HEK293 (cell line): ENCODE measurements at regions not wholly inside any gene's neighbourhood (a gene's known extent, or its start where the extent isn't known, plus 50 kb on each side); places are given as distances from the start of the nearest gene placed in this dataset.

Experiments
- CTCF ChIA-PET: fragments of 350-600 bp; formaldehyde crosslinking; extraction: SDS; loops from one replicate; lab custom pipeline; 2021; ENCODE audit warnings: antibody characterized with exemption; lab: Yijun Ruan, JAX
- POLR2A ChIA-PET: fragments of 300-600 bp; formaldehyde crosslinking; extraction: SDS; loops from one replicate; lab custom pipeline; 2020; ENCODE audit warnings: antibody characterized with exemption, inconsistent platforms; lab: Yijun Ruan, JAX
- H3K27ac ChIP-seq: fragments of 200-500 bp; sonication (Bioruptor generic); 2 replicates; pipeline ENCODE4 v1.5.1; 2014; ENCODE audit warnings: low read depth, low read length, control low read depth, inconsistent platforms; ENCODE audit errors: extremely low read depth
- H3K36me3 ChIP-seq, 2 experiments: fragments of 200-500 bp in 1 of 2; sonication (Bioruptor generic) in 1 of 2; 1 replicate in 1 of 2; 2 replicates in 1 of 2; pipeline ENCODE4 v1.5.1; 2014 to 2017; ENCODE audit warnings: inconsistent platforms in 2 of 2, low read length in 2 of 2; ENCODE audit not compliant: control insufficient read depth in 2 of 2, insufficient read depth in 1 of 2
- H3K4me1 ChIP-seq: fragments of 200-500 bp; sonication (Bioruptor generic); 2 replicates; pipeline ENCODE4 v1.5.1; 2014; ENCODE audit warnings: mild to moderate bottlenecking, low read length, inconsistent platforms; ENCODE audit not compliant: control insufficient read depth, insufficient read depth
- H3K4me3 ChIP-seq: 2 replicates; pipeline ENCODE4 v1.5.1; 2011; ENCODE audit warnings: low read depth, mild to moderate bottlenecking, control low read depth, low read length, moderate library complexity
- H3K9me3 ChIP-seq: fragments of 200-500 bp; sonication (Bioruptor generic); 2 replicates; pipeline ENCODE4 v1.5.1; 2014; ENCODE audit warnings: low read depth, low read length, inconsistent platforms; ENCODE audit not compliant: control insufficient read depth, insufficient read depth
- MYNN ChIP-seq: fragments of 450-650 bp; formaldehyde crosslinking; IDR thresholded peaks from 2 replicates; pipeline ENCODE4 v1.5.1; 2016; ENCODE audit warnings: missing biosample characterization, missing genetic modification characterization, borderline replicate concordance
- SP3 ChIP-seq: fragments of 450-650 bp; formaldehyde crosslinking; IDR thresholded peaks from 2 replicates; pipeline ENCODE4 v1.5.1; 2016; ENCODE audit warnings: missing biosample characterization, missing genetic modification characterization
- TCF7L2 ChIP-seq: IDR thresholded peaks from 2 replicates; pipeline ENCODE4 v1.6.1; 2011; ENCODE audit warnings: low read depth, mild to moderate bottlenecking, inconsistent platforms, low read length, moderate library complexity, borderline replicate concordance
- ZBTB7A ChIP-seq: fragments of 450-650 bp; formaldehyde crosslinking; IDR thresholded peaks from 2 replicates; pipeline ENCODE4 v1.5.1; 2016; ENCODE audit warnings: low read depth, missing biosample characterization, missing genetic modification characterization
- ZNF157 ChIP-seq: fragments of 450-650 bp; formaldehyde crosslinking; IDR thresholded peaks from 2 replicates; pipeline ENCODE4 v1.5.1; 2016; ENCODE audit warnings: missing biosample characterization, missing genetic modification characterization
- ZNF174 ChIP-seq: fragments of 450-650 bp; formaldehyde crosslinking; IDR thresholded peaks from 2 replicates; pipeline ENCODE4 v1.5.0; 2017; ENCODE audit warnings: missing biosample characterization, mild to moderate bottlenecking, missing genetic modification characterization
- ZNF37A ChIP-seq: fragments of 450-650 bp; IDR thresholded peaks from 2 replicates; pipeline ENCODE4 v1.5.1; 2018; ENCODE audit warnings: missing biosample characterization, missing genetic modification characterization
- ZNF394 ChIP-seq: fragments of 450-650 bp; formaldehyde crosslinking; IDR thresholded peaks from 2 replicates; pipeline ENCODE4 v1.5.1; 2016; ENCODE audit warnings: missing biosample characterization, missing genetic modification characterization, mild to moderate bottlenecking, moderate library complexity, borderline replicate concordance
- ZNF473 ChIP-seq: fragments of 450-650 bp; formaldehyde crosslinking; IDR thresholded peaks from 2 replicates; pipeline ENCODE4 v1.5.1; 2017; ENCODE audit warnings: missing biosample characterization, missing genetic modification characterization
- ZNF521 ChIP-seq: fragments of 450-650 bp; formaldehyde crosslinking; IDR thresholded peaks from 2 replicates; pipeline ENCODE4 v1.5.1; 2017; ENCODE audit warnings: missing biosample characterization, mild to moderate bottlenecking, missing genetic modification characterization
- ZNF530 ChIP-seq: fragments of 450-650 bp; formaldehyde crosslinking; IDR thresholded peaks from 2 replicates; pipeline ENCODE4 v1.5.1; 2016; ENCODE audit warnings: low read depth, missing biosample characterization, missing genetic modification characterization
- ZNF548 ChIP-seq: fragments of 450-650 bp; formaldehyde crosslinking; IDR thresholded peaks from 2 replicates; pipeline ENCODE4 v1.5.1; 2016; ENCODE audit warnings: missing biosample characterization, missing genetic modification characterization
- ZNF621 ChIP-seq: fragments of 450-650 bp; formaldehyde crosslinking; IDR thresholded peaks from 2 replicates; pipeline ENCODE4 v1.5.1; 2017; ENCODE audit warnings: missing biosample characterization, missing genetic modification characterization
- ZNF623 ChIP-seq: fragments of 450-650 bp; formaldehyde crosslinking; IDR thresholded peaks from 2 replicates; pipeline ENCODE4 v1.5.1; 2016; ENCODE audit warnings: missing biosample characterization, missing genetic modification characterization
- ZNF768 ChIP-seq: fragments of 450-650 bp; formaldehyde crosslinking; IDR thresholded peaks from 2 replicates; pipeline ENCODE4 v1.5.1; 2018; ENCODE audit warnings: missing biosample characterization, mild to moderate bottlenecking, missing genetic modification characterization
- TF ChIP-seq, protein P1 (sequence below): fragments of 450-650 bp; formaldehyde crosslinking; IDR thresholded peaks from 2 replicates; pipeline ENCODE4 v1.5.0; 2017; ENCODE audit warnings: missing biosample characterization, missing genetic modification characterization, borderline replicate concordance
- TF ChIP-seq, protein P2 (sequence below): fragments of 450-650 bp; formaldehyde crosslinking; IDR thresholded peaks from 2 replicates; pipeline ENCODE4 v1.5.1; 2016; ENCODE audit warnings: missing biosample characterization, missing genetic modification characterization
- TF ChIP-seq, protein P3 (sequence below): fragments of 450-650 bp; formaldehyde crosslinking; IDR thresholded peaks from 2 replicates; pipeline ENCODE4 v1.5.1; 2016; ENCODE audit warnings: missing biosample characterization, missing genetic modification characterization
- TF ChIP-seq, protein P4 (sequence below): fragments of 450-650 bp; formaldehyde crosslinking; IDR thresholded peaks from 2 replicates; pipeline ENCODE4 v1.5.1; 2017; ENCODE audit warnings: missing biosample characterization, missing genetic modification characterization
- TF ChIP-seq, protein P5 (sequence below): IDR thresholded peaks from 2 replicates; pipeline ENCODE4 v1.6.1; 2011; ENCODE audit warnings: mild to moderate bottlenecking, low read depth, low read length, borderline replicate concordance

DNA sequence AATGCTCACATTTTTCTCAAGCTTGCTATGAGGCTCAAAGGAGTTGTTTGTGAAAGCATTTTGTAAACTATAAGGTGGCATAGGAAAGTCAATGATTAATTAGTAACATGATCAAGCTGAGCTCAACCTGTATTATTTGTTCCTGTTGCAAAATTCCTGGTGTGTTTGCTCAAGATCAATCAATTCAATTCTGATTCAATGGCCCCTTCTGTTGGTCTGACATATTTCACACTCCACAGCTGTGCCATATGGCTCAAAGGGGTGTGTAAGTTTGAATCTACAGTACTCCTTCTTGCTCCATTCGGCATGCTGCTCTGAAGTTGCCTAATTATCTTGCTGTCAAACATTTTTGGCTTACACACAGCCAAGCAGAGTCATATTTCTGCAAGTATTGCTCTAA is 341.6 kb upstream of the LRP1B start:
- no peak overlapping the region for H3K27ac ChIP-seq
- H3K4me1 ChIP-seq: no peaks in the 10 kb centered on the region
- H3K36me3 ChIP-seq: no peaks in the 10 kb centered on the region
- ChIA-PET POLR2A (no interaction called here), CTCF (no interaction called here)
- H3K4me3 ChIP-seq: no peak overlapping the region
- TF ChIP-seq ZNF621 (tag by site-specific recombination) (no peak), ZNF37A (tag by site-specific recombination) (no peak), ZNF768 (tag by site-specific recombination) (no peak), ZNF473 (no peak), TCF7L2 (no peak), ZNF530 (tag by site-specific recombination) (no peak), ZNF521 (no peak), ZNF394 (tag by site-specific recombination) (no peak), ZNF157 (tag by site-specific recombination) (no peak), ZNF174 (tag by site-specific recombination) (no peak), ZNF548 (tag by site-specific recombination) (no peak), ZNF623 (no peak), SP3 (no peak), MYNN (tag by site-specific recombination) (no peak), ZBTB7A (no peak)
- TF ChIP-seq, protein P1, sequence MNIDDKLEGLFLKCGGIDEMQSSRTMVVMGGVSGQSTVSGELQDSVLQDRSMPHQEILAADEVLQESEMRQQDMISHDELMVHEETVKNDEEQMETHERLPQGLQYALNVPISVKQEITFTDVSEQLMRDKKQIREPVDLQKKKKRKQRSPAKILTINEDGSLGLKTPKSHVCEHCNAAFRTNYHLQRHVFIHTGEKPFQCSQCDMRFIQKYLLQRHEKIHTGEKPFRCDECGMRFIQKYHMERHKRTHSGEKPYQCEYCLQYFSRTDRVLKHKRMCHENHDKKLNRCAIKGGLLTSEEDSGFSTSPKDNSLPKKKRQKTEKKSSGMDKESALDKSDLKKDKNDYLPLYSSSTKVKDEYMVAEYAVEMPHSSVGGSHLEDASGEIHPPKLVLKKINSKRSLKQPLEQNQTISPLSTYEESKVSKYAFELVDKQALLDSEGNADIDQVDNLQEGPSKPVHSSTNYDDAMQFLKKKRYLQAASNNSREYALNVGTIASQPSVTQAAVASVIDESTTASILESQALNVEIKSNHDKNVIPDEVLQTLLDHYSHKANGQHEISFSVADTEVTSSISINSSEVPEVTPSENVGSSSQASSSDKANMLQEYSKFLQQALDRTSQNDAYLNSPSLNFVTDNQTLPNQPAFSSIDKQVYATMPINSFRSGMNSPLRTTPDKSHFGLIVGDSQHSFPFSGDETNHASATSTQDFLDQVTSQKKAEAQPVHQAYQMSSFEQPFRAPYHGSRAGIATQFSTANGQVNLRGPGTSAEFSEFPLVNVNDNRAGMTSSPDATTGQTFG (tag by site-specific recombination): no peak
- TF ChIP-seq, protein P2, sequence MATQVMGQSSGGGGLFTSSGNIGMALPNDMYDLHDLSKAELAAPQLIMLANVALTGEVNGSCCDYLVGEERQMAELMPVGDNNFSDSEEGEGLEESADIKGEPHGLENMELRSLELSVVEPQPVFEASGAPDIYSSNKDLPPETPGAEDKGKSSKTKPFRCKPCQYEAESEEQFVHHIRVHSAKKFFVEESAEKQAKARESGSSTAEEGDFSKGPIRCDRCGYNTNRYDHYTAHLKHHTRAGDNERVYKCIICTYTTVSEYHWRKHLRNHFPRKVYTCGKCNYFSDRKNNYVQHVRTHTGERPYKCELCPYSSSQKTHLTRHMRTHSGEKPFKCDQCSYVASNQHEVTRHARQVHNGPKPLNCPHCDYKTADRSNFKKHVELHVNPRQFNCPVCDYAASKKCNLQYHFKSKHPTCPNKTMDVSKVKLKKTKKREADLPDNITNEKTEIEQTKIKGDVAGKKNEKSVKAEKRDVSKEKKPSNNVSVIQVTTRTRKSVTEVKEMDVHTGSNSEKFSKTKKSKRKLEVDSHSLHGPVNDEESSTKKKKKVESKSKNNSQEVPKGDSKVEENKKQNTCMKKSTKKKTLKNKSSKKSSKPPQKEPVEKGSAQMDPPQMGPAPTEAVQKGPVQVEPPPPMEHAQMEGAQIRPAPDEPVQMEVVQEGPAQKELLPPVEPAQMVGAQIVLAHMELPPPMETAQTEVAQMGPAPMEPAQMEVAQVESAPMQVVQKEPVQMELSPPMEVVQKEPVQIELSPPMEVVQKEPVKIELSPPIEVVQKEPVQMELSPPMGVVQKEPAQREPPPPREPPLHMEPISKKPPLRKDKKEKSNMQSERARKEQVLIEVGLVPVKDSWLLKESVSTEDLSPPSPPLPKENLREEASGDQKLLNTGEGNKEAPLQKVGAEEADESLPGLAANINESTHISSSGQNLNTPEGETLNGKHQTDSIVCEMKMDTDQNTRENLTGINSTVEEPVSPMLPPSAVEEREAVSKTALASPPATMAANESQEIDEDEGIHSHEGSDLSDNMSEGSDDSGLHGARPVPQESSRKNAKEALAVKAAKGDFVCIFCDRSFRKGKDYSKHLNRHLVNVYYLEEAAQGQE (tag by site-specific recombination): no peak
- TF ChIP-seq, protein P3, sequence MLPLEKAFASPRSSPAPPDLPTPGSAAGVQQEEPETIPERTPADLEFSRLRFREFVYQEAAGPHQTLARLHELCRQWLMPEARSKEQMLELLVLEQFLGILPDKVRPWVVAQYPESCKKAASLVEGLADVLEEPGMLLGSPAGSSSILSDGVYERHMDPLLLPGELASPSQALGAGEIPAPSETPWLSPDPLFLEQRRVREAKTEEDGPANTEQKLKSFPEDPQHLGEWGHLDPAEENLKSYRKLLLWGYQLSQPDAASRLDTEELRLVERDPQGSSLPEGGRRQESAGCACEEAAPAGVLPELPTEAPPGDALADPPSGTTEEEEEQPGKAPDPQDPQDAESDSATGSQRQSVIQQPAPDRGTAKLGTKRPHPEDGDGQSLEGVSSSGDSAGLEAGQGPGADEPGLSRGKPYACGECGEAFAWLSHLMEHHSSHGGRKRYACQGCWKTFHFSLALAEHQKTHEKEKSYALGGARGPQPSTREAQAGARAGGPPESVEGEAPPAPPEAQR: no peak
- TF ChIP-seq, protein P4, sequence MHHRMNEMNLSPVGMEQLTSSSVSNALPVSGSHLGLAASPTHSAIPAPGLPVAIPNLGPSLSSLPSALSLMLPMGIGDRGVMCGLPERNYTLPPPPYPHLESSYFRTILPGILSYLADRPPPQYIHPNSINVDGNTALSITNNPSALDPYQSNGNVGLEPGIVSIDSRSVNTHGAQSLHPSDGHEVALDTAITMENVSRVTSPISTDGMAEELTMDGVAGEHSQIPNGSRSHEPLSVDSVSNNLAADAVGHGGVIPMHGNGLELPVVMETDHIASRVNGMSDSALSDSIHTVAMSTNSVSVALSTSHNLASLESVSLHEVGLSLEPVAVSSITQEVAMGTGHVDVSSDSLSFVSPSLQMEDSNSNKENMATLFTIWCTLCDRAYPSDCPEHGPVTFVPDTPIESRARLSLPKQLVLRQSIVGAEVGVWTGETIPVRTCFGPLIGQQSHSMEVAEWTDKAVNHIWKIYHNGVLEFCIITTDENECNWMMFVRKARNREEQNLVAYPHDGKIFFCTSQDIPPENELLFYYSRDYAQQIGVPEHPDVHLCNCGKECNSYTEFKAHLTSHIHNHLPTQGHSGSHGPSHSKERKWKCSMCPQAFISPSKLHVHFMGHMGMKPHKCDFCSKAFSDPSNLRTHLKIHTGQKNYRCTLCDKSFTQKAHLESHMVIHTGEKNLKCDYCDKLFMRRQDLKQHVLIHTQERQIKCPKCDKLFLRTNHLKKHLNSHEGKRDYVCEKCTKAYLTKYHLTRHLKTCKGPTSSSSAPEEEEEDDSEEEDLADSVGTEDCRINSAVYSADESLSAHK (tag by site-specific recombination): no peak
- TF ChIP-seq, protein P5, sequence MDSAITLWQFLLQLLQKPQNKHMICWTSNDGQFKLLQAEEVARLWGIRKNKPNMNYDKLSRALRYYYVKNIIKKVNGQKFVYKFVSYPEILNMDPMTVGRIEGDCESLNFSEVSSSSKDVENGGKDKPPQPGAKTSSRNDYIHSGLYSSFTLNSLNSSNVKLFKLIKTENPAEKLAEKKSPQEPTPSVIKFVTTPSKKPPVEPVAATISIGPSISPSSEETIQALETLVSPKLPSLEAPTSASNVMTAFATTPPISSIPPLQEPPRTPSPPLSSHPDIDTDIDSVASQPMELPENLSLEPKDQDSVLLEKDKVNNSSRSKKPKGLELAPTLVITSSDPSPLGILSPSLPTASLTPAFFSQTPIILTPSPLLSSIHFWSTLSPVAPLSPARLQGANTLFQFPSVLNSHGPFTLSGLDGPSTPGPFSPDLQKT: no peak
- no peaks in the 10 kb centered on the region for H3K9me3 ChIP-seq
